GM19328 (cell line): ENCODE measurements at regions not wholly inside any gene's neighbourhood (a gene's known extent, or its start where the extent isn't known, plus 50 kb on each side); places are given as distances from the start of the nearest gene placed in this dataset.

Experiments
- ATAC-seq: cut with Tn5 transposase; IDR thresholded peaks from one replicate; pipeline ENCODE4 v1.9.1; 2021; ENCODE audit warnings: mild to moderate bottlenecking, moderate library complexity; ENCODE audit not compliant: unreplicated experiment

DNA sequence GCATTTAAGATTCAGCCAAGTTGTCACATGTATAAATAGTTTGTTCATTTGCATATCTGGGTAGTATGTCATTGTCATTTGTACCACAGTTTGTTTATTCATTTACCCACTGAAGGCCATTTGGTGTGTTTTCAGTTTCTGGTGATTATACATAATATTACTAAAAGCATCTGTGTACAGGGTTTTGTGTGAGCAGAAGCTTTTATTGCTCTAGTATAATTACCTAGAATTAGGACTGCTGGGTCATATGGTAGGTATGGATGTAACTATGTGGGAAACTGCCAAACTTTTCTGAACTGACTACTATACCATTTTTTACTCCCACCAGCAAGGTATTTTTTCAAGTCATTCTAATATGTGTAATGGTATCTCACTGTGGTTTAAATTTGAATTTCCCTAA is 584.0 kb upstream of the GHITM start:
- ATAC-seq = no peak

DNA sequence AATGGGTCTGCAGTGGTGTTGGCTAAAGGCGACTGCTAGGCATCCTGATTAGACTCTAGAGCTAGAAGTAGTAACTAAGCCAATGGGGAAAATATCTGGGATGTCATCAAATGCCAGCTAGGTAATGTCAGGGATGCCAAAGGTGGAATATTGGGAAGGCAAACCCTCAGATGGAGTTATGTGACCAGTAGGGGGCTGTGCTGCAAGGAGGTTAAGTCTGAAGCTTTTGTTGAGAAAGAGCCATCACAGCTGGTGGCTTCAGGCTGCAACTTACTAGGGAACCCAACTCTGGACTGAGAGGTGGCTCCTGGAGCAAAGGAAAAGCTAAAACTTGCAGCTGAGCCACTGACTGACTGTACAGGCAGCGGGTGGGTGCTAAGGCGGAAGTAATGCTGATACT is 576.9 kb upstream of the GHITM start:
- ATAC-seq = no peak

DNA sequence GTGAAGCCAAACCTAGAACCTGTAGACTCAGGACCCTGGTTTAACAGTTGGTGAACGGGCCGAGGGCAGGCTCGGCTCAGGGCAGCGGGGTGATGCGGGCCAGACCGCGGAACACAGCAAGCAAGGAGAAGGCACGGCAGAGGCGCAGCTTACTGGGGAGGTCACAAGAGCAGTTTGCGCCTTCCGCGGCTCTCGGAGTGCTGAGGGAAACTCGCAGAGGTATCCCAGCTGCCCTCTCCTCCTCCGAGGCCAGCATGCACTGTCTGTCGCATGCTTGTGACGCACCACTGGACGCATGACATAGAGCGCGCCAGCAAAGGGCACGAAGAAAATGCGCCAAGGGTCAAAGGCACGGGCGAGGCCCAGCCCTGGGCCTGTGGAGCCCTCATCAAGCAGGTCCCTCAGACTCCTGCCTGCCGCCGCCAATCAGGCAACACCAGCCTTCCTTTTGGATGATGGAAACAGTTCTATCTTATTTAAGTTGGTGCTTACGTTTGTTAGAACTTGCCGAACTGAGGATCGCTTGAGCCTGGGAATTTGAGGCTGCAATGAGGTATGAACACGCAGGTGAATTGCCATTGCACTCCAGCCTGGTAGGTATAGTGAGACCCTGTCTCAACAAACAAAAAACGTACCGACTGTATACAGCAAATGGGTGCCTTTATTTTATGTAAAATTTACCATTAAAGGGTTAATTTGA is 574.3 kb upstream of the GHITM start:
- ATAC-seq = no peak

DNA sequence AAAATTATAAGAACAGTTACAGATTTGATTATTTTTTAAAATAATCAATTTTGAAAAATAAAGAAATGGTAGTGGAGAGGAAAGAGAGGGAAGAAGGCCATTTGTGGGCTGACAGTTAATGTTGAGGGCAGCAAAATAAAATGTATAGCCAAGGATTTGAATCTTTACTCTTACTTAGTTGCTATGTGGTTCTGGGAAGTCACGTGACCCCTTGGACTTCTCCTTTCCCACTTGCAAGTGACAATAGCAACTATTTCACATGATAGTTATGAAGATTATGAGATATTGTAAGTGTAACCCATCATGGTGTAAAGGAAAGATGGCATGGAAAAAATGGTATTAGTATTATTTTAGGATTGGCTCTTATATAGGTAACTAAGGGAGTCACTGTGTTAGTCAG is 567.3 kb upstream of the GHITM start:
- ATAC-seq = no peak

DNA sequence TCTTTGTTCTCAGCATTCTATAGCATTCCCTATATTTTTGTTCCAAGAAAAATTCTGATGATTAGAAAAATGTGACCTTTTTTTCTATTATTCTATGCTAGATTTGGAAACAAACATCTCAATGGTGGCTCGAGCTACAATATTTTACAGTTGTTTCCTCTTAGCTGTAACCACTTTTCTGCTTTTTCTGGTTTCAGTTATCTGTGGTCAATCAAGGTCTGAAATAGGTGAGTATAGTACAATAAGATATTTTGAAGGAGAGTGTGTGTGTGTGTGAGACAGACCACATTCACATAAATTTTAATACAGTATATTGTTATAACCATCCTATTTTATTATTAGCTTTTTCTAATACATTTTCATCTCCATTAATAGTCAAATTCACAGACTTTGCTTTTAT is 564.5 kb upstream of the GHITM start:
- no peak for ATAC-seq

DNA sequence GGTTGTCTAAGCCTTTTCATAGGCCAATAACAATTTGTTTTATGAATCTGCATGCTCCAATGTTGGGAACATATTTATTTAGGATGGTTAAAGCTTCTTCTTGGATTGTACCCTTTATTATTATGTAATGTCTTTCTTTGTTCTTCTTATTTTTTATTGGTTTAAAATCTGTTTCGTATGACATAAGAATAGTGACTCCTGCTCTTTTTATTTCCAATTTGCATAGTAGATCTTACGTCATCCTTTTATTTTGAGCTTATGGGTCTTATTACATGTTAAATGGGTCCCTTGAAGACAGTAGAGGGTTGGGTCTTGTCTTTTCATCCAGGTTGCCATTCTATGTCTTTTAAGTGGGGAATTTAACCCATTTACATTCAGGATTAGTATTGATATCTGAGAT is 561.9 kb upstream of the GHITM start:
- no peak for ATAC-seq

DNA sequence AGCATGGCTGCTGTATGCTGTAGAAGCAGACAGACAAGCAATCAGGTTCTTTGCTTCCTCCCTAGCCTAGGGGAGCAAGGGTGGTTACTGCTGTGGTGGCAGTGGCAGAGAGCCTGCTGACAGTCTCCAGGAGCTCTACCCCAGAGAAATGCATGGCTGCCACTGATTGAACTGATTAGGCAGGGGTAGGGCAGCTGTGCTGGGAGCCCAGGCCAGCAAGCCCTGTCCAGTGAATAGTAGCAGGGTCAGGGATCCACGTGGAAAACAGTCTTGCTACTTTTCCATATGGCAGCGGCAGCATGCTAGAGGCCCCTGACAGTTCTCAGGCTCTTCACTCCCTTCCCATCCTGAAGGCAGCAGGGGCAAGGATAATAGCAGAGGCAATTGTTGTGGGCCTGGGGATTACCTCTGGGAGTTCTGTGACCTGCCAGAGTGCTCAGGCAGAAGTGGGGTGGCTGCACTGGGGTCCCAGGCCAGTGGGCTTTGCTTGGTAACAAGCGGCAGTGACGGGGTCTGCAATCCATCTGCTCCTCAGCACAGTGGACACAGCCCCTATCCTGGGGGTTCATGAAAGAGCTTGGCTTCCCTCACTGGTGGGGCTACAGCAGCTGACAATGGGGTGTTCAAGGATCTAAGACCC is 558.8 kb upstream of the GHITM start:
- ATAC-seq = no peak

DNA sequence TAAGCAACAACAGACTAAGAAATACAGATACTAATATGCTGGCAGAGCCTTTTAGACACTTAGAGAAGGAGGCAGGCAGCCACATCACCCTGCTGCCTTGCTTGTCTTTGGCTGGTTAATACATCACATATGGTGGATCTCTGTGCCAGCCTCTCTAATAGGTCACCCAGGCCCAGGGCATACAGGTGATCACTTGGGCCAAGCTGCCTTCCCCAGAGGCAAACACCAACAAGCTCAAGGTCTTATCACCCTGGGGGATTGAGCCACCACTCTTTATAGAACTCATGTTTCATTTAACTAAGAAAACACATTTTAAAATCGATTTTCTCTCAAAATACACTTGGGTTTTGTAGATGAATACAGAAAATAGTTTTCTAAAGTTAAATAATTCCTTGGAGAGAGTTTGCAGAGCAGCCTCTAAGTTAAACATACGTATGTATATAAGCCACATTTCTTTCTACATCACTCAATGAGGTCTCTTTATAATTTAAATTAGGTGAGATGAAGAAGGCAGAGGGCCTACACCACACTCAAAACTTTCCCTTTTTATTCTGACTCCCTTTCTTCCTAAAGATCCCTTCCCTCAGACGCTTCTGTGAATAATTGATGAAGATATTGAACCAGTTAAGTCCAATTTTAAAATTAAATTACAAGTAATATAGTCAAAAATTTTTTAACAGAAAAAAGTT is 556.8 kb upstream of the GHITM start:
- no peak for ATAC-seq

DNA sequence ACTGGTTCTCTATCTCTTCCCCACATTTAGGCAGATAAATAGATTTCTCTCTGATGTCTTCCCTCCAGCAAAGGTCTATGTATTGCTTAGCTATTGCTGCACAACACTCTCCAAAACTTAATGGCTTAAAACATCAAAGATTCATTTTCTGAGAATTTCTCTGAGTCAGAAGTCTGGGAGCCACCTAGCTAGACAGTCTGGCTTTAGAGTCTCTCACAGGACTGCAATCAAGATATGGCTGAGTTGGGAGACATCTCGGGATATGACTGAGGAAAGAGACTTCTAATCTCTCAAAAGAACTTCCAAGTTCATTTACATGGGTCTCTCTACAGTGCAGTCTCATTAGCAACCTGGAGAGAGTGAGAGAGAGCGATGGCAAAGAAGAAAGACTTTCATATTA is 553.6 kb upstream of the GHITM start:
- ATAC-seq = no peak

DNA sequence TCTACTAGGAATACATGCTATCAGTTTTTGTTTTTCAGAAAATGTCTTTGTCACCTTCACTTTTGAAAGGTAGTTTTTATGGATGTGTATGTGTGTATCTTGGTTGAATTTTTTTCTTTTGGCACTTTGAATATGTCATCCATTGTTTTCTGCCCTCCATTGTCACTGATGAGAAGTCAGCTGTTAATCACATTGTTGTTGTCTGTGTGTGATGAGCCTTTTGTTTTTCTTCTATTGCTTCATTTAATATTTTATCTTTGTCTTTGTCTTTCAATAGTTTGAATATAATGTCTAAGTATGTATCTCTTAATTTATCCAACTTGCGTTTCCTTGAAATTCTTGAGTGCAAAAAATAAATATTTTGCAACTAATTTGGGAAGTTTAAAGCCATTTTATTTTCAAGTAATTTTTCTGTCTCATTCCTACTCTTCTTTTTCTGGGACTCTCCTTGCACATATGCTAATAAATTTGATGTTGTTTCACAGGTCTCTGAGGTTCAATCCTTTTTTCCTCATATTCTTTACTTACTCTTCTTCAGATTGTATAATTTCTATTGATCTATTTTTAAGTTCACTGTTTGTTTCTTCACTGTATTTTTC is 546.9 kb upstream of the GHITM start:
- ATAC-seq = no peak

DNA sequence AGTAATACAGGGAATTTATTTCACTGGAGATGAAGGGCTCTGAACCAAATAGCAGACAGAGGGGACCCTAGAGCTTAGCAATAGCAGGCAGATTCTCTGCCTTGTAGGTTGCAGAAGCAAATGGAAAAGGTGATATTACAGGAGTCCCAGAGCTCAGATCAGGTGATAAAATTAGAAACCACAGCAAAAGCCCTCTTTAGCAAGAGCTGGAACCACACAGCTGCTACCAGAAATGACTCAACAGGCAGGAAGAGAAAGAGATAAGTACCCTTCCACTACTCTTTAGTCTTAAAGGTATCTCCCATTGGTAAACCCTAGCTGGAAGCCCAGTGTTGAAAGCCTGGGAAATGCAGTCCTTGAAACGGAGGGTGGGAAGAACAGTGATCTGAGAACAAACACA is 535.6 kb upstream of the GHITM start:
- ATAC-seq = peak; percentile 97

DNA sequence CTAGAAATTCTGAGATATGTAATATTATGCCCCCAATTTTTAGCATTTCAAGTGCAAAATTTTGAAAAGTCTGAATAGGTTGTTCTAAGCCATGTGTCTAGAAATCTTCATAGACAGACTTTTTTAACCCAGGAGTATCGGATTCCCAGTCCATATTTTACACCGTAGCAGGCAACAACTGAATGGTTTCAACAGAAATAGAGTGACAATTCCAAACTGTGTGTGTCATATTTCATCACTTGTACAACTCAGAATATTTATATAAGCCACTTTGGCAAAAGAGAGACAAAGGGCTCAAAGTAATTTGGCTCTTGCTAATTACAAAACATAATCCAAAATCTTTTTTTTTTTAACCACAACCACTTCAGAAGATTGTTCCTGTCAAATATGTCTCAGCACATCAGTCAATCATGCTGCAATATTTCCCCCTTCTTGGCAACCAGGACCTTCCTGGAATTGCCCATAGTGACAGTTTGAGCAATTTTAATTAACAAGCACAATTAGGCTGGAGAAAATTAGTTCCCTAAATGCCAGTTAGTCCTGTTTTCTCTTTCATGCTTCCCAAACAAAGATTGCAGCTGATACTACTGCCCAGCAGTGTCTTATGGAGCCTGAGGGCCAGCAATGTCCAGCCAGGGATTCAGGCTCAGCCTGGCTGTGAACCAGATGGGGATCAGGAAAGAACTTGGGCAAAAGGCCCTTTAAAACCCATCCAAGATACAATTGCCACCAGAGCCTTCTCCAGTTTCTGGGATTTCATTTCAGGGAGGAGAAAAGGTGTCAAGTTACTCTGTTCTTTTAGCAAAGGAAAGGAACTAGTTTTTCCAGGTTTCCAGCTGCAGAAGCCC is 533.3 kb upstream of the GHITM start:
- ATAC-seq = no peak

DNA sequence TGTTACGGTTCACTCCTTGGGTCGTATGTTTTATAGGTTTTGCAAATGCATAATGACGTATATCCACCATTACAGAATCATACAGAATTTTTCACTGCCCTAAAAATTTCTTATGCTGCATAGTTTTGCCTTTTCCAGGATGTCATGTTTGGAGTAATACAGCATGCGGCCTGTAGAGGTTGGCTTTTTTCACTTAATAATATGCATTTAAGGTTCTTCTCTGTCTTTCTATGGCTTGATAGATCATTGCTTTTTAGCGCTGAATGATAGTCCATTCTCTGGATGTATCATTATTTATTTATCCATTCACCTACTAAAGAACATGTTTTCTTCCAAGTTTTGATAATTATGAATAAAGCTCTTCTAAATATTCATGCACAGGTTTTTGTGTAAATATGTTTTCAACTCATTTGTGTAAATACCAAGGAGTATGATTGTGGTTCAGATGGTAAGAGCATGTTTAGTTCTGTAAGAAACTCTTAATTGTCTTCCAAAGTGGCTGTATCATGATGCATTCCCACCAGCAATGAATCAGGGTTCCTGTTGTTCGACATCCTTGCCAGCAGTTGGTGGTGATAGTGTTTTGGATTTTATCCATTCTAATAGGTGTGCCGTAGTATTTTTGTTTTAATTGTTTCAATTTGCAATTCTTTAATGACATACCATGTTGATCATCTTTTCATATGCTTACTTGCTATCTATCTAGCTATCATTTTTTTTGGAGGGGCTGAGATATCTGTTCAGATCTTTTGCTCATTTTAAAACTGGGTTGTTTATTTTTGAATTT is 531.2 kb upstream of the GHITM start:
- no peak for ATAC-seq

DNA sequence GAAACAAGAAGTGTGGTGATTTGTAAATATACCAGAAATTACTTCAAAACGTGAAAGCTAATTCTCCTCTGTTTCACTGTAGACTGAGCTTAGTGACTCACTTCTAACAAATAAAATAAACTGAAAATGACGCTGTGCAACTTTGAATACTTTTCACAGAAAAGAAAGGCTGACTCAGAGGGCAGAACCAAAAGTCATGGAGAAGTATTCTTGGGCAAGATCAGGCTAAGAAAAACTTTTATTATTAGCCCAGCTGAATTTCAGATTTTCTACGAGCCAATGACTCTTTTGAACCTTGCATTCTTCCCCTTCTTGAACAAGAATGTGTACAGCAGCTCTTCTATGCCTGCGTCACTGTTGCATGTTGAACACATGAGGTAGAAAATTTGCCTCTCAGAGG is 527.3 kb upstream of the GHITM start:
- no peak for ATAC-seq

DNA sequence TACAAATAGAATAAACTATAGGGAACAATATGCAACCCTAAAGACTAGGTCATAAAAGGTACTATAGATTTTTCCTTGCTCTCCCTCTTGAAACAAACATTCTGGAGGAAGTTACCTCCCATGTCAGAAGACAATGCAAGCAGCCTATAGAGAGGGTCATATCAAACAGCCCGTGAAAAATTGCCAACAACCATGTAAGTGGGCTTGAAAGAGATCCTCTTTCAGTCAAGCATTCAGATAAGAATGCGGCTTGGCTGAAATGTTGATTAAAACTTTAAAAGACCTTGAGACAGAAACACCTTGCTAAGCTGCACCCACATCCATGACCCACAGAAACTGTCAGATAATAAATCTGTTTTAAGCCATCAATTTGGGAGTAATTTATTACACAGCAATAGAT is 526.6 kb upstream of the GHITM start:
- no peak for ATAC-seq

DNA sequence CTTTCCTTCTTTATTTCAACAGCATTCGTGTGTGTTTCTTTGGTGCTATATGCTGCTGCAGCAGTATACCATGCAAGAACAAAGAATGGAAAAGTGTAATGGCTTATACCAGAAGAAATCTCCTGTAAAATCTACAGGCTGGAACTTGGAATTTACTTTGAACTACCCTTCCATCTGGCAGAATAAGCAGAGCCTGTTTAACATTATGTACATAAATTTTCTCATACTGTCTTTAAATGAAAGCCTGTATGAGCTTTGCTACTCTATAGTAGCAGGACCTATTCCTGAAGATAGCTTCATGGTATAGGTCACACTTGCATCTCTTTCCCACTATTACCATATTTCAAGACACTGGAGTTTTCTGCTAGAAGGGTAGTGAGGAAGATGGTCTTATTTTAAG is 522.1 kb upstream of the GHITM start:
- ATAC-seq = no peak

DNA sequence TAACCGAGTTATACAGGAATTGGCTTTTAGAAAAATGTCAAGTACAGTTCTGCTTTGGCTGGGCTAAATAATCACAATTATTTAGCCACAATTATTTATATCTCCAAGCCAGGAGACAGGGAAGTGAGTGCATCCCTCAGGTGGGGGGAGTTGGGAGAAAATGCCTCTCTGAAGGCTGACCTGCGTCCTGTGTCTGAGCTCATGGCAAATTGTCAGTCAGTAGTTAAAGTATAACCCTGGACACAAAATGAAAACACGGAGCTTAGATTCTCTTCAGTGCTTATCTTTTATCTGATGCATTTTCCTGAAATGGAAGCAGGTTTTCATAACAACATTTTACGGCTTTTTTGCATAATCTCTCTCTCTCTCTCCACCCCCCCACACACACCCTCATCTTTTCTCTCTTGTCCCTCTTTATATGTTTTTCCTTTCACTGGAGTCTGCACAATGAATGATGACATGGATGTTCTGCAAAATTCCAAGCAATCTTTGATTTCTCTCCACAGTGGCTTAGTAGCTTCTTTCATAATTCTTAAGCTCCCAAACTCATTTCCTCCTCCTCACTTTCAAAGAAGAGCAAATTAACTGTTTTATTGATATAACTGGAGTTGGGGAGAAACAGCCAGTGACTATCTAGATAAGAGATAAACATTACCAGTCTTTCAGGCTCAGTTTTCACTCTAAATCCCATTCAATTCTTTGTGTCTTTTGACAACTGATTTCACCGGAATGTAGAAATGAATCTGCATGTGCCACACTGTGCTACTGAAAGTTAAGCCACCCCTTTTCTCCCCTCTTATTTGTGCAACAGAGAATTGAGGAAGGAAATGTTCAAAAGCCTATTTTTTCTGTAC is 521.4 kb upstream of the GHITM start:
- no peak for ATAC-seq

DNA sequence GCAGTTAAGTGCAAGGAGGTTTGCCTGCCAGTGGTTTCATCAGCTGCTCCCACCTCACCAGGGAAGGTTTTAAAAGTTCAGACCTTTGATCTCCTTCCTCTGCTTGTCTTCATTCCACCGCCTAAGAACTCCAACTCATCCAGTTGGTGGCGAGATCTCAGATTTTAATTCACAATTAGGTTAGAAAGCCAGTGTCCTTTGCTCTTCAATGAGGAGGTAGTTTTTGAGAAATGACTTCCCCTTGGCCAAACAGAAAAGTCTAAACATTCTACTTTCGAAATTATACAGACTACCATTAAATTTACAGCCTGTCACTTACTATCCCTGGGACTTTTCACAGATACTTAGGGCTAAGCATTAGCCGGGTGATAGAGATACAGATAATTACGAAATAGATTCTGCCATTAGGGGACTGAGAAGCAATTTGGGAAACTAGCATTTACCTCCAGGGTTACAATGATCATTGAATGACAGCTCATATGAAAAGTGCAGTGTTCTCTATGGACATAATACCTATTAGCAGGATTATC is 513.4 kb upstream of the GHITM start:
- ATAC-seq = no peak

DNA sequence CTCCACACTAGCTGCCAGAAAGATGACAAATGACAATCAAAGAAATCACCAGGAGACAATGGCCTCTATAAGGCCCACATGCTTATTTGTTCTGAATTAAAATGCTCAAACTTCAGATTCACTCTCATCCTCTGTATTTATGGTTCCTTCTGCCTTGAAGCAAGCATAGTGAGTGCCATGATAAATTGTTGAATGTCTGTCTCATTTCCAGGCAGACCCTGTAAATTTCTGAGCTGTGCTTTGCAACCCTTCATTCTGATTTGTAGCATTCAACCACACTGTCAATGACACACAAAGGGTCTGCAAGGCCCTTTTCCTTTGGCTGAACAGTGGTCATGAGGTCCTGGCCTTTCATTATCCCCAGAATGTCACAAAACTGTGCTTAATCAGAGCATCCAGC is 506.6 kb upstream of the GHITM start:
- ATAC-seq = no peak
